GM21528 (cell line): ENCODE measurements at regions not wholly inside any gene's neighbourhood (a gene's known extent, or its start where the extent isn't known, plus 50 kb on each side); places are given as distances from the start of the nearest gene placed in this dataset.
"Not testable (repeated sequence)": the region's sequence is repeated elsewhere in the genome, so short reads cannot be mapped to it uniquely, and the experiment has no call there.

Source experiments
- ATAC-seq: cut with Tn5 transposase; IDR thresholded peaks from one replicate; pipeline ENCODE4 v1.9.1; 2021; ENCODE audit warnings: mild to moderate bottlenecking, moderate library complexity; ENCODE audit not compliant: unreplicated experiment, low FRiP score

GRCh38 chr10:9214618-9215017 lies 1160.1 kb downstream of the GATA3 start:
- ATAC-seq: no peak

DNA sequence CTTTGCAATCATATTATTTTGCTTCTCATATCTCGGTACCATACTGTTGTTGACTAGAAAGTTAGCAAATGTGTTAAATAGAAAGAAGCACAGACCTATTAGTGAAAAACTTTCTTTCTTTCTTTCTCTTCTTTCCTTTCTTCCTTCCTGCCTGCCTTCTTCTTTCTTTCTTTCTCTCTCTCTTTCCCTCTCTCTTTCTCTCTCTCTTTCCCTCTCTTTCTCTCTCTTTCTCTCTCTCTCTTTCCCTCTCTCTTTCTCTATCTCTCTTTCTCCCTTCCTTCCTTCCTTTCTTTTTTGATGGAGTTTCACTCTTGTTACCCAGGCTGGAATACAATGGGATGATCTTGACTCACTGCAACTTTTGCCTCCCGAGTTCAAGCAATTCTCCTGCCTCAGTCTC lies 1160.6 kb downstream of the GATA3 start:
- no peak for ATAC-seq

- ATAC-seq: no peak
These were observed 1165.4 kb downstream of the GATA3 start for GRCh38 chr10:9219860-9220259.

DNA sequence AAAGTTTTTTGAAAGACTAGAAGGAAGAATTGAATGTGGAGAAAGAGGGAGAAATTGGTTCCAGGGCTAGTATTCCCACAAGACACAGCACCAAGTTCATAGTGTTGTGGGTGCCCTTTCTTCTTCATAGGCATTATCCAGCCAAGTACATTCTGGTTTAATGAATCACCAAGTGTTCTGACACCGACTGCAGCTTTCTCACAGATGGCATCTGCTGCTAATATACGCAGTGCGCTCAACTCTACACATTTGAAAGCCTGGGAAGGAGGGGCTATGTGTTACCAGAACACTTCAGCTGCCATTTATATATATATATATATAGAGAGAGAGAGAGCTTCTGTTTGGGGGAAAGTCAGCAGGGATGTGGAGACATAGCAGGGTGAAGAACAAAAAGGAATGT lies 1168.4 kb downstream of the GATA3 start:
- no peak for ATAC-seq

- no peak for ATAC-seq
These were observed 1173.3 kb downstream of the GATA3 start for GRCh38 chr10:9227679-9228365.

GRCh38 chr10:9228771-9229170 lies 1174.3 kb downstream of the GATA3 start:
- ATAC-seq: no peak

- no peak for ATAC-seq
These were observed 1175.3 kb downstream of the GATA3 start for GRCh38 chr10:9229702-9230244.

GRCh38 chr10:9230625-9231024 lies 1176.1 kb downstream of the GATA3 start:
- ATAC-seq: no peak

DNA sequence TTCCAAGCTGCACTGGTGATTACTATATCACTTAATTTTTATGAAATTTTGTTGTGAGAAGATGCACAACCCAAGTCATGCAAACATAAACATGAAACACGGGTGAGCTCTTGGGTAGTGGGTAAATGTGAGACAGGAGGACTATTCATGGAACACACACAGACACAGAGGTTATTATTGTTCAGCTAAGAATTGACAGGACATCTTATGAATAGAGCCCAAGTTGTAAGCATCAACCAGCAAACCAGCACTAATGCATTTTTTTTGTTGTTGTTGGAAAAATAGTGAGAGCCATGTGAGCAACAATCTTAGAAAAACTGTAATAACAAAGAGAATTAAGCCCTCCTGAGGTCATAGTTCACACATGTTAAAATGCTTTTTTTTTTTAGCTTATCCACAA lies 1179.7 kb downstream of the GATA3 start:
- ATAC-seq: no peak

GRCh38 chr10:9238041-9238440 lies 1183.6 kb downstream of the GATA3 start:
- no peak for ATAC-seq

GRCh38 chr10:9239298-9239697 lies 1184.8 kb downstream of the GATA3 start:
- no peak for ATAC-seq

- ATAC-seq: no peak
These were observed 1189.5 kb downstream of the GATA3 start for GRCh38 chr10:9243941-9244411.

GRCh38 chr10:9244864-9245263 lies 1190.4 kb downstream of the GATA3 start:
- ATAC-seq: no peak

DNA sequence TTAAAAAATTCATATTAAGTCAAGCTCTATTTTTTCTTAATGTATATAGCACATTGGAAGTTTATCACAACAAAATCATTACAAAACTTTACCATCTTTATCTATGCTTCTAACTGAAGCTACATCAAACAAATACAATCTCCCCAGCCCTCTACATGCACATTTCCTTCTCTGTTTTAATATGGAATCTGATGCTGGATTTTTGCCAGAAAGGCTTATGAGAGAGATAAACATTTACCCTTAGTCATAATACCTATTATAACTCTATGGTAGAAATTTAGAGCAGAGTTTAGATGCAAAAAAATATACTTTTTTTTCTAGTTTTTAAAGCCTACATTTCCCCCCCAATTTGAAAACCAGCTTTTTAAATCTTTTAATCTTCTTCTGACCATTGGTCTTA lies 1198.6 kb downstream of the GATA3 start:
- ATAC-seq: no peak

DNA sequence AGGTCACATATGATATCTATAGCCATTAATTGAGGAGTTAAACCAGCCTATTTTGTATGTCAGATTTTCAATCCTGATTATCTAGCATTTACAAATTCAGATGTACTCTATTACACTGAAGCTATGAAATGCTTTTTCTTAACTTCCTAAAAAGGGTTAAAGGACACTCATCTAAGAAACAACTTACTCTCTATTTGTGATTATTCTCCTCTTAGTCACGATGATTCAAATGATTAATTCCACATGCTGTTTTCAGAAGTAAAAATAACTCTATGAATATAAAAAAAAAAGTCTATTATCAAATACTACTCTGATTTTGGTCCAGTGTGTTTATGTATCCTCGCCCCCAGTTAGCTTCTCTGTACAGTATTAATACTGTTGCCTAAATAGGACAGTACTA lies 1199.9 kb downstream of the GATA3 start:
- no peak for ATAC-seq

DNA sequence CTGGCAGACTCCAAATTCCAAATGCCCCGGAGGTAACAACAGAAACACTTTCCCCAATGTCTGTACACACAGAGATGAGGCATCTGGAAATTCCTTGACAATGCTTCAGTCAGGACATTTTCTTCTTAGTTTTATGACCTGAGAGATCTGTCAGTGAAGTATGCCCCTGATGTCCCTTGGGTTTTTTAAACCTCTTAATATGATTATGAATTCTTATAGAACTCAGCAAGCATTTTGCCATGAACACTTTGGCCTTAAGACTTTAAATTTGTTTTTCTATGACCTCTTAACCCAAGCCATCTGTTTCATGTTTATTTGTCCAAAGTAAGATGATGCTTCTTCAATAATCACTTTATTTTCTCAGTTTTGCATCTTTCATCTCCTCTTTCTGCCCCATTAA lies 1206.2 kb downstream of the GATA3 start:
- no peak for ATAC-seq

- ATAC-seq: no peak
These were observed 1208.3 kb downstream of the GATA3 start for GRCh38 chr10:9262770-9263169.

DNA sequence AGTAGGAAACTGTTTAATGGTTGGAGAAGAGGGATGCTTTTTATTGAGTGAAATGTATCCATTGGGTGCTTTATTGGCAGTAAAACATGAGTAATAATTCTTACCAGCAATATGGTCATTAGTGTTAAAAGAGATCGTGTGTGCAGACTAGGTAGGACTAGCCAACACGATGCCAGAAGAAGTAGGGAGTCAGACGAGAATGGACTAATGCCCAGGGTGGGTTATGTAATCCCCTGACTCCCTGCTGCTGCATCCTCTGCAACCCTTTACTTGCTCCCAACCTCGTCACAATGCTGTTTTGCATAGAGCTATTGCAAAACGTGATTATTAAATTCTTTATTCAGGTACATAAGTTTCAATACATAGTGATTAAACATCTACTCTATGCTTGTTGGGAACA lies 1213.7 kb downstream of the GATA3 start:
- ATAC-seq: no peak

DNA sequence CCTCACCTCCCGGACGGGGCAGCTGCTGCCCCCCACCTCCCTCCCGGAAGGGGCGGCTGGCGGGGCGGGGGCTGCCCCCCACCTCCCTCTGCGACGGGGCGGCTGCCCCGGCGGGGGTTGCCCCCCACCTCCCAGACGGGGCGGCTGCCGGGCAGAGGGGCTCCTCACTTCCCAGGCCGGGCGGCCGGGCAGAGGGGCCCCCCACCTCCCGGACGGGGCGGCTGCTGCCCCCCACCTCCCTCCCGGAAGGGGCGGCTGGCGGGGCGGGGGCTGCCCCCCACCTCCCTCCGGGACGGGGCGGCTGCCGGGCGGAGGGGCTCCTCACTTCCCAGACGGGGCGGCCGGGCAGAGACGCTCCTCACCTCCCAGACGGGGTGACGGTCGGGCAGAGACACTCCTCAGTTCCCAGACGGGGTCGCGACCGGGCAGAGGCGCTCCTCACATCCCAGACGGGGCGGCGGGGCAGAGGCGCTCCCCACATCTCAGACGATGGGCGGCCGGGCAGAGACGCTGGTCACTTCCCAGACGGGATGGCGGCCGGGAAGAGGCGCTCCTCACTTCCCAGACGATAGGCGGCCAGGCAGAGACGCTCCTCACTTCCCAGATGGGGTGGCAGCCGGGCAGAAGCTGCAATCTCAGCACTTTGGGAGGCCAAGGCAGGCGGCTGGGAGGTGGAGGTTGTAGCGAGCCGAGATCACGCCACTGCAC lies 1218.8 kb downstream of the GATA3 start:
- not testable (repeated sequence) for ATAC-seq

DNA sequence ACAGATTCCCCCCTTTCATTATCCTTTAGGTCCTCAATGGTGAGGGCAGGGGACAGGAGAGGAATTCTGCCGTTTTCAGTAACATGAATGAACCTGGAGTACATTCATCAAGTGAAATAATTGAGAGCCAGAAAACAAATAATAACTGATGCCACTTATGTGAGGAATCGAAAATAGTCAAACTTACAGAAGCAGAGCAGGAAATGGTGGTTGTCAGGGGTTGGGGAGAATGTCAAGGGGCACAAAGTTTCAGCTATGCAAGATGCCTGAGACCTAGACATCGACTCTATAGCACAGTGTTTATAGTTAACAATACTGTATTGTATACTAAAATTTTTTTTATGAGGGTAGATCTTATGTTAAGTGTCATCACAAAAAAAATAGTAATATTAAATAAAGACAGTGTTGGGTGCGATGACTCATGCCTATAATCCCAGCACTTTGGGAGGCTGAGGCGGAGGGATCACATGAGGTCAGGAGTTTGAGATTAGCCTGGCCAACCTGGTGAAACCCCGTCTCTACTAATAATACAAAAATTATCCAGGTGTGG lies 1219.8 kb downstream of the GATA3 start:
- ATAC-seq: no peak

DNA sequence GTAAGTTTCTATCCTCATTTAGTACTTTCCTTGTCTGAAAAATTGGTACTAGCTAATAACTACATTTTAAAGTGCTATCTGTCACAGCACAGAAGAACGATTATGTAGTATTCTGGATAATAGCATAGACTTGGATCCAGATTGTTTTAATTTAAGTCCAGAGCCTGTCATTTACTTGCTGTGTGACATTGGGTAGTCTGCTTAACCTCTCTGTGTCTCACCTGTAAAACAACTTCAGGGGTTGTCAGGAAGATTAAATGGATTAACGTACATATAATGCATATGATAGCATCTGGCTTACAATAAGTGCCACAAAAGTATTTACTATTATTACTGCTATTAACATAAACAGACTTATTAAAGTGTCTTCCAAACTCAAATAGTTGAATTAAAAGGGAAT lies 1221.4 kb downstream of the GATA3 start:
- ATAC-seq: no peak

- ATAC-seq: no peak
These were observed 1231.2 kb downstream of the GATA3 start for GRCh38 chr10:9285690-9286089.
